Mesodermal cell (in vitro differentiated cells): ENCODE measurements at regions not wholly inside any gene's neighbourhood (a gene's known extent, or its start where the extent isn't known, plus 50 kb on each side); places are given as distances from the start of the nearest gene placed in this dataset.
"Not testable (repeated sequence)": the region's sequence is repeated elsewhere in the genome, so short reads cannot be mapped to it uniquely, and the experiment has no call there.

Experiments
- H3K27ac ChIP-seq: 2 replicates; pipeline ENCODE4 v1.7.0; 2013; ENCODE audit warnings: mild to moderate bottlenecking, low read depth, low read length, moderate library complexity; ENCODE audit not compliant: severe bottlenecking
- H3K36me3 ChIP-seq: 2 replicates; pipeline ENCODE4 v1.7.1; 2013; ENCODE audit warnings: mild to moderate bottlenecking, low read length, moderate library complexity; ENCODE audit not compliant: control insufficient read depth, insufficient read depth
- H3K4me1 ChIP-seq: one replicate; pipeline ENCODE4 v1.7.1; 2013; ENCODE audit warnings: mild to moderate bottlenecking, low read length; ENCODE audit not compliant: insufficient read depth, control insufficient read depth, poor library complexity, severe bottlenecking
- H3K4me3 ChIP-seq: 2 replicates; pipeline ENCODE4 v1.7.0; 2013; ENCODE audit warnings: low read length, control low read depth, mild to moderate bottlenecking; ENCODE audit not compliant: insufficient read depth, poor library complexity, severe bottlenecking; ENCODE audit errors: extremely low read depth
- H3K9me3 ChIP-seq: 2 replicates; pipeline ENCODE4 v1.7.1; 2013; ENCODE audit warnings: mild to moderate bottlenecking, low read length, moderate library complexity; ENCODE audit not compliant: control insufficient read depth
- WGBS, 2 experiments: methylation state at CpG; one replicate each; pipeline ENCODE4 v1.1.5; 2013; ENCODE audit warnings: missing lambda C conversion rate in 2 of 2; ENCODE audit not compliant: insufficient coverage in 2 of 2; 5-methylcytosine and 5-hydroxymethylcytosine counted together

GRCh38 chr3:94365006-94365405, 302.1 kb downstream of the NSUN3 start:
- WGBS, 2 experiments = 94 to 96% methylated on average over 3 of the region's 3 CpGs
- H3K4me1 ChIP-seq = no peaks in the 10 kb centered on the region

GRCh38 chr3:94372026-94372425, 309.2 kb downstream of the NSUN3 start:
- Histone ChIP-seq H3K4me1 (no peaks in the 10 kb centered on the region), H3K9me3 (peaks cover 3% of the 10 kb centered on the region), H3K4me3 (no peak overlapping the region), H3K36me3 (no peaks in the 10 kb centered on the region), H3K27ac (no peak overlapping the region)

More at GRCh38 chr3:94365006-94365405, 302.1 kb downstream of the NSUN3 start:
- Histone ChIP-seq H3K9me3 (no peaks in the 10 kb centered on the region), H3K4me3 (no peak overlapping the region), H3K36me3 (no peaks in the 10 kb centered on the region), H3K27ac (no peak overlapping the region)

GRCh38 chr3:94373456-94373855, 310.6 kb downstream of the NSUN3 start:
- no peaks in the 10 kb centered on the region for H3K36me3 ChIP-seq
- H3K4me3 ChIP-seq = no peak overlapping the region
- H3K27ac ChIP-seq = no peak overlapping the region
- peaks cover 3% of the 10 kb centered on the region for H3K9me3 ChIP-seq
- H3K4me1 ChIP-seq = no peaks in the 10 kb centered on the region

- Histone ChIP-seq H3K4me1 (no peaks in the 10 kb centered on the region), H3K4me3 (no peak overlapping the region), H3K36me3 (no peaks in the 10 kb centered on the region), H3K9me3 (peaks cover 3% of the 10 kb centered on the region), H3K27ac (no peak overlapping the region)
- no CpG with 5 or more reads among the region's 1 CpG for WGBS, 2 experiments
Observed at GRCh38 chr3:94374439-94375161, 311.7 kb downstream of the NSUN3 start.

GRCh38 chr3:94377123-94377696, 314.3 kb downstream of the NSUN3 start:
- H3K36me3 ChIP-seq, H3K4me1 ChIP-seq, H3K4me3 ChIP-seq, H3K9me3 ChIP-seq, H3K27ac ChIP-seq: not testable (repeated sequence)
- no CpG with 5 or more reads among the region's 3 CpGs for WGBS, 2 experiments

GRCh38 chr3:94377863-94378262, 315.0 kb downstream of the NSUN3 start:
- WGBS, 2 experiments = no CpG with 5 or more reads among the region's 3 CpGs
- H3K4me3 ChIP-seq, H3K36me3 ChIP-seq, H3K9me3 ChIP-seq, H3K4me1 ChIP-seq, H3K27ac ChIP-seq: not testable (repeated sequence)

- H3K9me3 ChIP-seq = no peaks in the 10 kb centered on the region
- H3K4me1 ChIP-seq = no peaks in the 10 kb centered on the region
- no peak overlapping the region for H3K27ac ChIP-seq
- no peaks in the 10 kb centered on the region for H3K36me3 ChIP-seq
- no peak overlapping the region for H3K4me3 ChIP-seq
- 100% methylated on average over 1 of the region's 1 CpG; no CpG with 5 or more reads in 1 of the 2 experiments for WGBS, 2 experiments
Observed at GRCh38 chr3:94378322-94378721, 315.5 kb downstream of the NSUN3 start.

- Histone ChIP-seq H3K36me3 (no peaks in the 10 kb centered on the region), H3K4me1 (no peaks in the 10 kb centered on the region), H3K27ac (no peak overlapping the region), H3K4me3 (no peak overlapping the region), H3K9me3 (no peaks in the 10 kb centered on the region)
- WGBS, 2 experiments = 88 to 100% methylated on average over 2 of the region's 2 CpGs
Observed at GRCh38 chr3:94379264-94379663, 316.4 kb downstream of the NSUN3 start.

- Histone ChIP-seq H3K4me1 (no peaks in the 10 kb centered on the region), H3K4me3 (no peak overlapping the region), H3K27ac (no peak overlapping the region), H3K9me3 (no peaks in the 10 kb centered on the region), H3K36me3 (no peaks in the 10 kb centered on the region)
- WGBS, 2 experiments = no CpG with 5 or more reads among the region's 5 CpGs
Observed at GRCh38 chr3:94394885-94395284, 332.0 kb downstream of the NSUN3 start.

GRCh38 chr3:94395851-94396250, 333.0 kb downstream of the NSUN3 start:
- Histone ChIP-seq H3K36me3 (no peaks in the 10 kb centered on the region), H3K9me3 (no peaks in the 10 kb centered on the region), H3K4me3 (no peak overlapping the region), H3K27ac (no peak overlapping the region), H3K4me1 (no peaks in the 10 kb centered on the region)

- WGBS, 2 experiments = no CpG with 5 or more reads among the region's 1 CpG
- no peaks in the 10 kb centered on the region for H3K4me1 ChIP-seq
Observed at GRCh38 chr3:94398036-94398435, 335.2 kb downstream of the NSUN3 start.

More at GRCh38 chr3:94398036-94398435, 335.2 kb downstream of the NSUN3 start:
- Histone ChIP-seq H3K27ac (no peak overlapping the region), H3K36me3 (no peaks in the 10 kb centered on the region), H3K4me3 (no peak overlapping the region), H3K9me3 (no peaks in the 10 kb centered on the region)
